NOMO-1 (cell line): ENCODE measurements at regions not wholly inside any gene's neighbourhood (a gene's known extent, or its start where the extent isn't known, plus 50 kb on each side); places are given as distances from the start of the nearest gene placed in this dataset.

Experiments
- DNase-seq, 2 experiments: peaks; one replicate each; lab custom pipeline; 2025; ENCODE audit not compliant: unreplicated experiment in 2 of 2; lab: John Stamatoyannopoulos, UW

- no peak for DNase-seq
These were observed 148.6 kb downstream of the TRIM29 start for GRCh38 chr11:119989159-119989821.

GRCh38 chr11:119985551-119985950, 152.4 kb downstream of the TRIM29 start:
- DNase-seq = no peak

- no peak for DNase-seq
These were observed 154.1 kb downstream of the TRIM29 start for GRCh38 chr11:119983816-119984215.

GRCh38 chr11:119983240-119983732, 154.6 kb downstream of the TRIM29 start:
- no peak for DNase-seq

- DNase-seq = no peak
These were observed 155.2 kb downstream of the TRIM29 start for GRCh38 chr11:119982517-119983239.

DNA sequence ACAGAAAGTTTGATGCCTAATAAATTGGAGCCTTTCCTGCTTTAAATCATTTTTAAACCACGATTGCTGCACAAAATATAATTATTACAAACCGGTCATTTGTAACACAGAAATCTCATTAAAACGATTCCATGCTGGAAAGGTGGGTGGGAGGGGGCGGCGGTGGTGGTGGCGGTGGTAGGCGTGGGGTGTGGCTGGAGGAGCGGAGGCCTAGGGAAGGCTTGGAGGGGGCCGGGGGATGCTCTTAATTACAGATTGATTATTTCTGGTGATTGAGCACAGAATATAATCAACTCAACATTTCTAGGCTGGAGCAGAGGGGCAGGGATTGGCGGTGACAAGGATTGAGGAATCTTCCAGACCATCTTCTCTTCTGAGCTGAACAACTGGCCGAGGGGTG, 157.5 kb downstream of the TRIM29 start:
- no peak for DNase-seq

GRCh38 chr11:119979701-119980100, 158.2 kb downstream of the TRIM29 start:
- DNase-seq = no peak

DNA sequence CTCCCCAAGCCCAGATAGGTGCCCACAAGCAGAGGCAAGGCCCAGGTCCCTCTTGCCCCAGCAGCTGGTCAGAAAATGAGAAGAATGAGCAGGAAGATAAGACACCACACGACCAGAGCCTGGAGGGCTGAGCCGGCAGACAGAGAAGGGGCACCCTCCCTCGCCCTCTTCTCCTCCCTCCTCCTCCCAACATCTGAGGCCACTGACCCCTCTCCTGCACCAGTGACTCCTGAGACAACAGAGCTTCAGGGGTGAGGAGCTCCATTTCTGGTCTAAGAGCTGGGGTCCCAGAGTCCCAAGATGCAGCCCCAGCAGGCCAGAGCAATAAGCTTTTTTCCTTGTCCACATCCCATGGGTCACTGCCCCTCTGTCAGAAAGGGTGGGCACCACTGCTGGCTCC, 159.2 kb downstream of the TRIM29 start:
- DNase-seq = no peak

GRCh38 chr11:119977881-119978280, 160.0 kb downstream of the TRIM29 start:
- no peak for DNase-seq

GRCh38 chr11:119977561-119977860, 160.4 kb downstream of the TRIM29 start:
- no peak for DNase-seq

- DNase-seq = no peak
These were observed 160.9 kb downstream of the TRIM29 start for GRCh38 chr11:119976805-119977560.

- no peak for DNase-seq
These were observed 162.3 kb downstream of the TRIM29 start for GRCh38 chr11:119975561-119976152.

- DNase-seq = no peak
These were observed 163.4 kb downstream of the TRIM29 start for GRCh38 chr11:119974467-119974866.

GRCh38 chr11:119974051-119974450, 163.9 kb downstream of the TRIM29 start:
- no peak for DNase-seq

DNA sequence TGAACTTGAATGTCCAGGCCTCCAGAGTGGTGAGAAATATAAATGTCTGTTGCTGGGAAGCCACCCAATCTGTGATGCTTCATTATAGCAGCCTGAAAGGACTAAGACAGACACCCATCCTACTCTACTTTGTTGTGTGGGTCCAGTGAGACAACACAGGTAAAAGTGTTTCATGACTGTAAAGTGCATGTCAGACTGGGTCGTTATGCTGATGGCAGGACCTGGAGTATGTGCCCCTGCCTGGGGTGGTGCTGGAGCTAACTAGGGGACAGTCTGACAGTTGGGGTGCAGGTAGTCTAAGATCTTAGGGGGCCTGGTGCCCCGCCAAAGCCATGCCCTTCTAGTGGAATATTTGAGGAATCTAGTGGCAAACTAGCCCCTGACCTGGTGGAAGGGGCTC, 165.6 kb downstream of the TRIM29 start:
- no peak for DNase-seq

DNA sequence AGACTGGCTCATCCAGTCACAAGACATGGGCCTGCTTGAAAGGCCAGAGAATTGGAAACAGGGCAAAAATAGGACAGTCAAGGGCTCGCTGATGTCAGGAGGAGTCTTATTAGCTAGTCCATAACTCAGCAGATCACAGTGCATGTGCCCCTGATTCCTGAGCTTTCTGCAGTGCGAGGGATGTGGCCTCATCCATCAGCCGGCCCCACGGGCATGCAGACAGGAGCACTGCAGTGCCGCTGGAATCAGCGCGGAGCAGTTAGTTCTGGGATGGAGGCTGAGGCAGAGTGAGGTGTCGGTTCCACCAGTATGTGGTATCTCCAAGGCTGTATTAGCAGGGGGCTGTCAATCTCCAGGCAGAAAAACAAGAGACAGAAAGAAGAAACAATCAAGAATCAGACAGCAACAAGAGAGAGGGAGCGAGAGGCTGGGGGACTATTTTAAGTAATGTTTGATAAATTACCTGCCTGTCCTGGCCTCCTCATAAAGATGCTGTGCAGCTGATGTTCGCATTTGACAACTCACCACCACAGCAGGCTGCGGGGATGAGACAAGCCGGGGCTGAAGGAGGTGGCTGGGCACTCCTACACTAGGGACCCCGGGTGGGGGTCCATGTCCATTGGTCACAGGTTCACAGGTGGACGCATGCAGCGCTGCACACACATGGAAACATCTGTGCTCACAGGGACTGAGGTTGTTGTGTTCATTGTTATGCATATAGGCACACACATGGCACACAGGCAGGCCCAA, 167.2 kb downstream of the TRIM29 start:
- no peak for DNase-seq

DNA sequence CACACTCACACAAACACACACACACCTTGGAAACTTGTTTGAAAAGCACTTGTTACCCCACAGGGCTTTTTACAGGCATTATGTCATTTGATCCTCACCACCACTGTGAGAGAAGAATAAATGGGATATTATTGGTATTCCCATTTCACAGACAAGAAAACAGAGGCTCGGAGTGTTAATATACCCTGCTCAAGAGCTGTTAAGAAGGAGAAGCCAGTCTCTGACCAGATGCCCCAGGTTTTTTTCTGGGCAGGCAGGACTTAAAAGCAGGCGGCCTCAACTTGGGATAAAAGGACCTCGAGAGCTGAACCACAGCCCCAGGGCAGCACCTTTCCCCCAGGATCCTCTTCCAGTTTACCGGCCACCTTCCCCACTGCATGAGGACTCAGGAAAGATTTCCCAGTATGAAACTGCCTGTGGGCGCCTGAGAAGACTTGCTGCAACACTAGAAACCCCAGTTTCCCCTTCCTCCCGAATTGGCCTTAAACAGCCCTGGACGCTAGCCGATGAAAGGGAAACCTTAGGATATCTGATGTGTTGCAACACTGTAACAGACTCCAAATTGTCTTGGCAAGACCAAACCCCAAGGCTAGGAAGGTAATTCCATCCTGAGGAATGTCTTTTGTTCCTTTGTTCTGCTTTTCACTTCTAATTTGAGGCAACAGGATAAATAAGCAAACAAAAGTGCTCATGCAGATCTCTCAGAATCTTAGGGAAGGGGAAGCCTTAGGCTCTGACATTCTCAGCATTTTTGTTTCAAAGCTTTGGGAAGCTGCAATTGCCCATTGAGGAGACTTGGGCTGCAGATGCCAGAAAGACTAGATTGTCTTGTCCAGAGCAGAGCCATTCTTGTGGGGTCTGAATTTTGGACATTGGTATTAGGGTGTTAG, 173.5 kb downstream of the TRIM29 start:
- DNase-seq = no peak

DNA sequence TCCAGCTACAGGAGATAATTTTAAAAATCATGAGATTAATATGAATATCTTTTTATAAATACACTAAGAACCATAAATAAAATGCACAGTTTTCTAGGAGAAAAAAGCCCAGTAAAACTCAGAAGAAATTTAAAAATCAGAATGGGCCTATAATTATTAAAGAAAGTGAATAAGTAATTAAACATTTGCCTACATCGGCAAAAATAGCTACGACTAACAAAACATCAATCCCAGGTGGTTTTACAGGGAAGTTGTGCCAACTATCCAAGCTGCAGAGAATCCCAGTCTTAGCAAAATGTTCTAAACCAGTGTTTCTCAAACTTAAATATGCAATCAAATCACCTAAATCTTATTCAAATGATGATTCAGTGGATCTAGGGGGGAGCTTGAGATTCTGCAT, 180.0 kb downstream of the TRIM29 start:
- no peak for DNase-seq

GRCh38 chr11:119952441-119952840, 185.5 kb downstream of the TRIM29 start:
- DNase-seq = no peak

DNA sequence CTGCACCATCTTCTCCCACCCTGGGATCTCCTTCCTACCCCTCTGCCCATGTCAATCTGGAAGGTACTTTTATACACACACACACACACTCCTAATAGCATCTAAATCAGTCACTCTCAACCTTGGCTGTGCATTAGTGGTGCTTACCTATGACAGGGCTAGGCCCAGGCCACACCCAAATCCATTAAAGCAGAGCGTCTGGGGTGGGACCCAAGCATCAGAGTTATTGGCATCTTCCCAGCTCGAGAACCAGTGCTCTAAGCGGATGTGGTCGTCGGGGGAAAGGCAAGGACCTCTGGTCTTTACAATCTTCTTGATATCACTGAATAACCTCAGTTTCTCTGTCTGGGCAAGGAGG, 194.6 kb downstream of the TRIM29 start:
- DNase-seq = no peak
